ENCODE measurements at regions not wholly inside any gene's neighbourhood (a gene's known extent, or its start where the extent isn't known, plus 50 kb on each side); places are given as distances from the start of the nearest gene placed in this dataset.

- no peaks in the 10 kb centered on the region for H3K9me3 Mint-ChIP-seq (ENCODE audit: unreplicated experiment)
- no peaks in the 10 kb centered on the region for H3K27me3 Mint-ChIP-seq (ENCODE audit: insufficient read depth, unreplicated experiment)
- no peaks in the 10 kb centered on the region for H3K36me3 Mint-ChIP-seq (ENCODE audit: insufficient read depth, unreplicated experiment)
- DNase-seq, result no peak
- H3K36me3 ChIP-seq (ENCODE audit: control insufficient read depth, insufficient read depth, low read length), result no peaks in the 10 kb centered on the region; the same call in 1 of the 2 replicates
- no peaks in the 10 kb centered on the region for H3K27me3 ChIP-seq (replicated peaks; ENCODE audit: control insufficient read depth, insufficient read depth, low read length)
- ChIA-PET POLR2A (no interaction called here), CTCF (no interaction called here)
- TF ChIP-seq, protein P1, sequence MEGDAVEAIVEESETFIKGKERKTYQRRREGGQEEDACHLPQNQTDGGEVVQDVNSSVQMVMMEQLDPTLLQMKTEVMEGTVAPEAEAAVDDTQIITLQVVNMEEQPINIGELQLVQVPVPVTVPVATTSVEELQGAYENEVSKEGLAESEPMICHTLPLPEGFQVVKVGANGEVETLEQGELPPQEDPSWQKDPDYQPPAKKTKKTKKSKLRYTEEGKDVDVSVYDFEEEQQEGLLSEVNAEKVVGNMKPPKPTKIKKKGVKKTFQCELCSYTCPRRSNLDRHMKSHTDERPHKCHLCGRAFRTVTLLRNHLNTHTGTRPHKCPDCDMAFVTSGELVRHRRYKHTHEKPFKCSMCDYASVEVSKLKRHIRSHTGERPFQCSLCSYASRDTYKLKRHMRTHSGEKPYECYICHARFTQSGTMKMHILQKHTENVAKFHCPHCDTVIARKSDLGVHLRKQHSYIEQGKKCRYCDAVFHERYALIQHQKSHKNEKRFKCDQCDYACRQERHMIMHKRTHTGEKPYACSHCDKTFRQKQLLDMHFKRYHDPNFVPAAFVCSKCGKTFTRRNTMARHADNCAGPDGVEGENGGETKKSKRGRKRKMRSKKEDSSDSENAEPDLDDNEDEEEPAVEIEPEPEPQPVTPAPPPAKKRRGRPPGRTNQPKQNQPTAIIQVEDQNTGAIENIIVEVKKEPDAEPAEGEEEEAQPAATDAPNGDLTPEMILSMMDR (IDR thresholded peaks at IDR 0.05; ENCODE audit: insufficient read depth in 1 of 2, low read depth in 1 of 2, low read length in 1 of 2, severe bottlenecking in 1 of 2, unreplicated experiment in 1 of 2), result no peak
- peaks cover 61% of the 10 kb centered on the region for H3K4me1 ChIP-seq
- no peak overlapping the region for H3K4me3 ChIP-seq (ENCODE audit: low read depth, low read length)
- intact Hi-C loops (cut with micrococcal nuclease; ENCODE audit: unreplicated experiment), result loop anchor here (5.0 kb wide), 1 partner anchor 55 kb away; no protein-coding TSS in a partner anchor
- H3K9me3 ChIP-seq, result no peaks in the 10 kb centered on the region
- H3K27ac Mint-ChIP-seq (ENCODE audit: unreplicated experiment), result no peak overlapping the region
- no TSS peak for BruUV-seq (replicated peaks)
- H3K4me1 Mint-ChIP-seq (ENCODE audit: low read depth, unreplicated experiment), result peaks cover 42% of the 10 kb centered on the region
- no peak overlapping the region for H3K4me3 Mint-ChIP-seq (ENCODE audit: unreplicated experiment)
These were observed 58.6 kb upstream of the HS6ST1 start for GRCh38 chr2:128377071-128377910.

DNA sequence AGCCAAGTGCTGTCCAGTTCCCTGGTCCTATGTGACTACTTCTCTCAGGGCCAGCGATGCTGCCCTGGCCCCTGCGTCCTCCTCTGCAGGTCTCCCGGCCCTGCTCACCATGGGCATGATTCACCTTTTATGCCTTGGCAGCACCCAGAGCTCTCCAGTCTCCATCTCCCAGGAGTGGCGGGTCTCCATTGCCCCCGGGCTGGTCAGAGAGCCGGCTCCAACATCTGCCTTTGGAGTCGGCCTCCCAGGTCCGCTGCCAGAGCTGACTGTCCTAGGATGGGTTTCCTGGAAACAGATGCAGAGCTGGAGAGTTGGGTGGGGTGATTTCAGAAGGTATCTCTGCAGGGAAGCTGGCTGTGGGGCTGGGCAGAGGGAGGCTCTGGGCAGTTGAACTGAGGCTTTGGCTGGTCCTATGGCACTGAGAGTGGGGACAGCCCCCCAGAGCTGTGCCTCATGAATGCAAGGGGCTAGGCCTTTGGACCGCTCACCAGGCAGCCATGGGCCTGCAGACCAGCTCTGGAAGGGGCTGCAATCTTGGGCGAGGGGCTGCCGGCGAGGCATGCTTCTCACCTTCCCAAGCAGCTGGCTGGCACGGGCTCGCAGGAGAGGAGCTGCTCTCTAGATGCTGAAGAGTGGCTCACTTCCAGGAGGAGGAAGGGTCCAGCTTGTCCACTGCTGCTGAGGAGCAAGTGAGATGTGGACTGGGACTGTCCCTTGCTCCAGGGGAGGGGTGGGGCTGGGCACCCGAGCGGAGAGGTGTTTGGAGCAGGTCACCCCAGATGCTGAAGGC, 59.8 kb upstream of the HS6ST1 start:
- H3K36me3 Mint-ChIP-seq (ENCODE audit: insufficient read depth, unreplicated experiment), result no peaks in the 10 kb centered on the region
- Histone ChIP-seq H3K4me1 (peaks cover 61% of the 10 kb centered on the region), H3K4me3 (ENCODE audit: low read depth, low read length) (no peak overlapping the region), H3K27me3 (replicated peaks; ENCODE audit: control insufficient read depth, insufficient read depth, low read length) (no peaks in the 10 kb centered on the region), H3K9me3 (no peaks in the 10 kb centered on the region), H3K36me3 (ENCODE audit: control insufficient read depth, insufficient read depth, low read length) (no peaks in the 10 kb centered on the region; the same call in 1 of the 2 replicates)
- H3K4me3 Mint-ChIP-seq (ENCODE audit: unreplicated experiment), result peak overlapping the region; percentile 53
- TF ChIP-seq, protein P1 (IDR thresholded peaks at IDR 0.05; ENCODE audit: insufficient read depth in 1 of 2, low read depth in 1 of 2, low read length in 1 of 2, severe bottlenecking in 1 of 2, unreplicated experiment in 1 of 2), result no peak
- peak overlapping the region; percentile 64 for H3K27ac Mint-ChIP-seq (ENCODE audit: unreplicated experiment)
- BruUV-seq (replicated peaks), result no TSS peak
- peaks cover 30% of the 10 kb centered on the region for H3K4me1 Mint-ChIP-seq (ENCODE audit: low read depth, unreplicated experiment)
- H3K27me3 Mint-ChIP-seq (ENCODE audit: insufficient read depth, unreplicated experiment), result no peaks in the 10 kb centered on the region
- ChIA-PET CTCF (no interaction called here), POLR2A (interaction anchor here (1.2 kb wide), 1 partner anchor 15 kb away, joined by 6 read pairs; no protein-coding TSS in a partner anchor)
- DNase-seq, result no peak
- no peaks in the 10 kb centered on the region for H3K9me3 Mint-ChIP-seq (ENCODE audit: unreplicated experiment)
- intact Hi-C loops (cut with micrococcal nuclease; ENCODE audit: unreplicated experiment), result loop anchor here (1.0 to 5.0 kb wide), 2 partner anchors 15 to 56 kb away; no protein-coding TSS in a partner anchor

All from Caco-2 (cell line).